ENCODE measurements at regions not wholly inside any gene's neighbourhood (a gene's known extent, or its start where the extent isn't known, plus 50 kb on each side); places are given as distances from the start of the nearest gene placed in this dataset.
A peak's percentile ranks its signal among the peaks of the same experiment; 100 is the strongest.

GRCh38 chr15:69973880-69974279, 123.8 kb downstream of the TLE3 start:
- no peak for DNase-seq

GRCh38 chr15:69974321-69974720, 123.4 kb downstream of the TLE3 start:
- DNase-seq: peak; percentile 95

- DNase-seq: no peak
Observed at GRCh38 chr15:69976366-69976994, 121.2 kb downstream of the TLE3 start.

GRCh38 chr15:69978603-69979002, 119.1 kb downstream of the TLE3 start:
- no peak for DNase-seq

- peak; percentile 4 for DNase-seq
Observed at GRCh38 chr15:69979262-69979661, 118.5 kb downstream of the TLE3 start.

- DNase-seq: no peak
Observed at GRCh38 chr15:69979783-69980182, 117.9 kb downstream of the TLE3 start.

- no peak for DNase-seq
Observed at GRCh38 chr15:69980341-69981059, 117.2 kb downstream of the TLE3 start.

GRCh38 chr15:69982037-69982436, 115.7 kb downstream of the TLE3 start:
- no peak for DNase-seq

- DNase-seq: no peak
Observed at GRCh38 chr15:69983696-69984265, 113.9 kb downstream of the TLE3 start.

- DNase-seq: no peak
Observed at GRCh38 chr15:69987492-69988489, 109.9 kb downstream of the TLE3 start.

GRCh38 chr15:69988541-69989225, 109.0 kb downstream of the TLE3 start:
- no peak for DNase-seq

GRCh38 chr15:69990566-69991421, 106.9 kb downstream of the TLE3 start:
- DNase-seq: peak; percentile 62

GRCh38 chr15:69991551-69991980, 106.2 kb downstream of the TLE3 start:
- no peak for DNase-seq

- DNase-seq: no peak
Observed at GRCh38 chr15:69992348-69992747, 105.4 kb downstream of the TLE3 start.

GRCh38 chr15:69994429-69995205, 103.1 kb downstream of the TLE3 start:
- no peak for DNase-seq

- peak; percentile 70 for DNase-seq
Observed at GRCh38 chr15:69996321-69997160, 101.2 kb downstream of the TLE3 start.

GRCh38 chr15:69997161-69997485, 100.6 kb downstream of the TLE3 start:
- peak; percentile 88 for DNase-seq

All from NCI-H524 treated with DMSO at 0.1 percent for 48 hours (cell line).